ENCODE measurements at regions not wholly inside any gene's neighbourhood (a gene's known extent, or its start where the extent isn't known, plus 50 kb on each side); places are given as distances from the start of the nearest gene placed in this dataset.
A peak's percentile ranks its signal among the peaks of the same experiment; 100 is the strongest.
"Not testable (repeated sequence)": the region's sequence is repeated elsewhere in the genome, so short reads cannot be mapped to it uniquely, and the experiment has no call there.

- in situ Hi-C loops (cut with HindIII; ENCODE audit: low pct_unique_long_range_greater_than_20kb, low sequenced_read_pairs) = no loop called here
- TF ChIP-seq JUND (IDR thresholded peaks at IDR 0.05; ENCODE audit: low read depth) = no peak
- no peak for DNase-seq (ENCODE audit: low read depth in 1 of 2, low spot score in 1 of 2)
Measured at GRCh38 chr20:33925867-33926266, 67.8 kb upstream of the RALY start.

- in situ Hi-C loops (cut with HindIII; ENCODE audit: low pct_unique_long_range_greater_than_20kb, low sequenced_read_pairs) = no loop called here
- no peak for TF ChIP-seq JUND (IDR thresholded peaks at IDR 0.05; ENCODE audit: low read depth)
- no peak for DNase-seq (ENCODE audit: low read depth in 1 of 2, low spot score in 1 of 2)
Measured at GRCh38 chr20:33926425-33926824, 67.3 kb upstream of the RALY start.

- in situ Hi-C loops (cut with HindIII; ENCODE audit: low pct_unique_long_range_greater_than_20kb, low sequenced_read_pairs) = no loop called here
- no peak for DNase-seq (ENCODE audit: low read depth in 1 of 2, low spot score in 1 of 2)
- TF ChIP-seq JUND (IDR thresholded peaks at IDR 0.05; ENCODE audit: low read depth) = no peak
Measured at GRCh38 chr20:33927724-33928123, 66.0 kb upstream of the RALY start.

- no peak for TF ChIP-seq JUND (IDR thresholded peaks at IDR 0.05; ENCODE audit: low read depth)
- in situ Hi-C loops (cut with HindIII; ENCODE audit: low pct_unique_long_range_greater_than_20kb, low sequenced_read_pairs) = no loop called here
- DNase-seq (ENCODE audit: low read depth in 1 of 2, low spot score in 1 of 2) = no peak
Measured at GRCh38 chr20:33929917-33930316, 63.8 kb upstream of the RALY start.

GRCh38 chr20:33933469-33933909, 60.2 kb upstream of the RALY start:
- in situ Hi-C loops (cut with HindIII; ENCODE audit: low pct_unique_long_range_greater_than_20kb, low sequenced_read_pairs) = no loop called here
- no peak for TF ChIP-seq JUND (IDR thresholded peaks at IDR 0.05; ENCODE audit: low read depth)
- DNase-seq (ENCODE audit: low read depth in 1 of 2, low spot score in 1 of 2) = peak; percentile 63 to 91

- no peak for TF ChIP-seq JUND (IDR thresholded peaks at IDR 0.05; ENCODE audit: low read depth)
- no peak for DNase-seq (ENCODE audit: low read depth in 1 of 2, low spot score in 1 of 2)
- in situ Hi-C loops (cut with HindIII; ENCODE audit: low pct_unique_long_range_greater_than_20kb, low sequenced_read_pairs) = no loop called here
Measured at GRCh38 chr20:33936656-33937055, 57.1 kb upstream of the RALY start.

GRCh38 chr20:33939031-33939430, 54.7 kb upstream of the RALY start:
- DNase-seq (ENCODE audit: low read depth in 1 of 2, low spot score in 1 of 2) = peak in 1 of 2 experiments; percentile 70
- in situ Hi-C loops (cut with HindIII; ENCODE audit: low pct_unique_long_range_greater_than_20kb, low sequenced_read_pairs) = not testable (repeated sequence)

GRCh38 chr20:33940666-33941065, 53.0 kb upstream of the RALY start:
- no peak for DNase-seq (ENCODE audit: low read depth in 1 of 2, low spot score in 1 of 2)
- TF ChIP-seq JUND (IDR thresholded peaks at IDR 0.05; ENCODE audit: low read depth) = no peak
- in situ Hi-C loops (cut with HindIII; ENCODE audit: low pct_unique_long_range_greater_than_20kb, low sequenced_read_pairs) = no loop called here
